ENCODE measurements at regions not wholly inside any gene's neighbourhood (a gene's known extent, or its start where the extent isn't known, plus 50 kb on each side); places are given as distances from the start of the nearest gene placed in this dataset.

- ATAC-seq, result no peak
- H3K36me3 ChIP-seq (ENCODE audit: low read depth), result no peaks in the 10 kb centered on the region
Measured at GRCh38 chr16:66079671-66080334, 286.7 kb upstream of the CDH5 start.

DNA sequence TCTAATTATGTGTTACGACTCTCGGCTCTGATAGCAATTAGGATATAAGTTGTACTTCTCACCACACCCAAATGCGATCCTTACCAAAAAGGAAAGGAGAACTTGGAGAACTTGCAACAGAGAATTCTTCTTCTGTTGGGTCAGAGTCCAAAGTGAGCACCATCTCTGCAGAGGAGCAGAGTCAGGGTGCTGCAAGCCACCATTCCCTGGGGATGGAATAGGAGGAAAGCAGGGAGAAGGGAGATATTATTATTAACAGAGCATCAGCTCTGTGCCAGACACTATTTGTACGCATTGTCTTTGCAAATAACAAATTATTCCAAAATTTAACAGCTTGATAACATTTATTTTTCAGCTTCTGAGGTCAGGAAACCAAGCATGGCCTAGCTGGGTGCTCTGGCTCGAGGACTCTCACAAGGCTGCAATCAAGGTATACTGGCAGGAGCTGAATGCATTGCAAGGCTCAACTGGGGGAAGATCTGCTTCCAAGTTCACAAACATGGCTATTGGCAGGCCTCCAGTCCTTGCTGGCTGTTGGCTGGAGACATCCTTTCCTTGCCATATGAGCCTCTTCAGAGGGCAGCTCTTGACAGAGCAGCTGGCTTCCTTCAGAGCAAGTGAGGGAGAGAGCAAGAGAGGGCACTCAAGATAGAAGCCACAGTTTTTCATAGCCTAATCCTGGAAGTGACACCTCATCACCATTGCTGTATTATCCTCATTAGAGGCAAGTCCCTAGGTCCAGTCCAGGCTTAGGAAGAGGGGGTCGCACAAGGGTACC, 296.2 kb upstream of the CDH5 start:
- no peaks in the 10 kb centered on the region for H3K9me3 ChIP-seq
- ATAC-seq, result no peak
- no peaks in the 10 kb centered on the region for H3K36me3 ChIP-seq (ENCODE audit: low read depth)
- intact Hi-C loops (cut with DNase I, micrococcal nuclease), result no loop called here
- no peak overlapping the region for H3K4me3 ChIP-seq
- no peaks in the 10 kb centered on the region for H3K4me1 ChIP-seq (ENCODE audit: low read depth)
- TF ChIP-seq CTCF (IDR thresholded peaks at IDR 0.05), result no peak
- peak; percentile 37 to 50 (median 48) for DNase-seq

More at GRCh38 chr16:66079671-66080334, 286.7 kb upstream of the CDH5 start:
- no peaks in the 10 kb centered on the region for H3K9me3 ChIP-seq
- H3K4me1 ChIP-seq (ENCODE audit: low read depth), result no peaks in the 10 kb centered on the region
- no peak for TF ChIP-seq CTCF (IDR thresholded peaks at IDR 0.05)
- intact Hi-C loops (cut with DNase I, micrococcal nuclease), result no loop called here
- H3K4me3 ChIP-seq, result no peak overlapping the region
- no peak for DNase-seq

DNA sequence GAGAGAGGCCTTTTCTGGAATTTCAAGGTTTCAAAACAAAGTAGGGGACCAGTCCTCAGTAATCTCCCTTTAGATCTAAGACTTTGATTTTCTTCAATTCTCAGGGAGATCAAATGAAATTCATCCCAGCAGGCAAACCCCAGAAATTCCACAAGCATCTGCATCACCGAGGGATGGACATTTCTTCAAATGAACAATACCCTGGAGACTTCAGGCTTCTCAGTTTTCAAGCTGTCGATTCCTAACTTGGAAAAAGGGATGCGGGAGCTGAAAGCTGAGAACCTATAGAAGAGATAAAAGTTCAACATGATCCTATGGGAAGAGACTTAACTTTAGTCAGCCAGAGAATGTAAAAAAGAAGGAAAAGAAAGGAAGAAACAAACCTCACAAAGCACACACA, 296.9 kb upstream of the CDH5 start:
- no peak for TF ChIP-seq CTCF (IDR thresholded peaks at IDR 0.05)
- H3K36me3 ChIP-seq (ENCODE audit: low read depth), result no peaks in the 10 kb centered on the region
- no peak overlapping the region for H3K4me3 ChIP-seq
- intact Hi-C loops (cut with DNase I, micrococcal nuclease), result no loop called here
- H3K9me3 ChIP-seq, result no peaks in the 10 kb centered on the region
- ATAC-seq, result no peak
- no peak for DNase-seq
- H3K4me1 ChIP-seq (ENCODE audit: low read depth), result no peaks in the 10 kb centered on the region

DNA sequence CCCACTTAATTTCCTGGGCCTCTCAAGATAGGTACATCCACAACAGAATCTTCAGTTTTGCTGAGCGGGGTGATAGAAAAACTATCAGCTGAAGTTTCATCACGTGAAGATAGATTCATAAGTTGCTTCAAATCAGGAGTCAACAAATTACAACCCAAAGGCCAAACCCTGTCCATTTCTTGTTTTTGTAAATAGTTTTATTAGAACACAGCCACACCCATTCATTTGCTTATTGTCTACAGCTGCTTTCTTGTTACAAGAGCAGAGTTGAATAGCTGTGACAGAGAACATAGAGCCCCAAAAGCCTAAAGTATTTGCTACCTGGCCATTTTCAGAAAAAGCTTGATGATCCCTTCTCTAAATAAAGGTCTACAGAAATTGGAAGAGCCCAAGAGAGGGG, 300.1 kb upstream of the CDH5 start:
- Histone ChIP-seq H3K36me3 (ENCODE audit: low read depth) (no peaks in the 10 kb centered on the region), H3K4me3 (no peak overlapping the region), H3K4me1 (ENCODE audit: low read depth) (no peaks in the 10 kb centered on the region), H3K9me3 (no peaks in the 10 kb centered on the region)
- no peak for TF ChIP-seq CTCF (IDR thresholded peaks at IDR 0.05)
- DNase-seq (no peak), ATAC-seq (no peak)
- intact Hi-C loops (cut with DNase I, micrococcal nuclease), result no loop called here

DNA sequence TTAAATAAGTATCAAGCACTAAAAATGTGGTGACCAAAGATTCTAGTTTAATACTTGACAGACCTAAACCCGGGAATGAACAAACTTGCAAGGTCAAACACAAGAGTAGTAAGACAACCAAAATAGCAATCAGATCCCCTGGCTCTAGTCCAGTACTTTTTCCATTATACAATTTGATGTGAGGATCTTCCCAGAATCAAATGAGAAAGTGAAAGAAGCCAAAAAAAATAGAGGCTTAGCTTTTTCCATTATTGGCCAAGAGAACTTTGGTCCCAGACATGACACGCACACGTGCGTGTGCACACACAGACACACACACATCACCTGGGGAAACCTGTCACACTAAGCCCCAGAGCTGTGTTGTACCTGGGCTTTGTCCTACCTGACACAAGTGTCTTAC, 300.6 kb upstream of the CDH5 start:
- H3K4me3 ChIP-seq, result no peak overlapping the region
- ATAC-seq (no peak), DNase-seq (no peak)
- no peaks in the 10 kb centered on the region for H3K4me1 ChIP-seq (ENCODE audit: low read depth)
- no peaks in the 10 kb centered on the region for H3K9me3 ChIP-seq
- H3K36me3 ChIP-seq (ENCODE audit: low read depth), result no peaks in the 10 kb centered on the region
- intact Hi-C loops (cut with DNase I, micrococcal nuclease), result no loop called here
- no peak for TF ChIP-seq CTCF (IDR thresholded peaks at IDR 0.05)
